Liver (tissue), 8 donors: ENCODE measurements at regions not wholly inside any gene's neighbourhood (a gene's known extent, or its start where the extent isn't known, plus 50 kb on each side); places are given as distances from the start of the nearest gene placed in this dataset.
"Not testable (repeated sequence)": the region's sequence is repeated elsewhere in the genome, so short reads cannot be mapped to it uniquely, and the experiment has no call there.

Experiments used
- DNase-seq: peaks from one replicate; pipeline ENCODE4 v3.0.0-alpha.2; 2017; ENCODE audit warnings: low spot score
- H3K27ac ChIP-seq, 2 donors: one replicate each; pipeline ENCODE4 v1.7.0; 2013; ENCODE audit warnings: inconsistent platforms in 2 of 2, low read length in 2 of 2, control low read depth in 1 of 2, low read depth in 1 of 2, mild to moderate bottlenecking in 1 of 2
- H3K27me3 ChIP-seq, 4 donors: one replicate each; pipeline versions ENCODE4 v1.6.1 to v1.7.0; 2013; ENCODE audit warnings: low read length in 3 of 4, inconsistent platforms in 1 of 4, mild to moderate bottlenecking in 1 of 4, moderate library complexity in 1 of 4; ENCODE audit not compliant: control insufficient read depth in 4 of 4, insufficient read depth in 4 of 4
- H3K36me3 ChIP-seq, 4 donors: one replicate each; pipeline versions ENCODE4 v1.6.1 to v1.7.0; 2013; ENCODE audit warnings: low read length in 3 of 4, mild to moderate bottlenecking in 3 of 4, low read depth in 1 of 4, moderate library complexity in 1 of 4; ENCODE audit not compliant: control insufficient read depth in 4 of 4, insufficient read depth in 3 of 4
- H3K4me1 ChIP-seq, 4 donors: one replicate each; pipeline versions ENCODE4 v1.6.1 to v1.7.0; 2013; ENCODE audit warnings: low read length in 3 of 4, mild to moderate bottlenecking in 3 of 4, moderate library complexity in 1 of 4; ENCODE audit not compliant: control insufficient read depth in 4 of 4, insufficient read depth in 4 of 4
- H3K4me3 ChIP-seq, 3 donors: one replicate each; pipeline versions ENCODE4 v1.6.1 to v1.7.0; 2013; ENCODE audit warnings: low read length in 3 of 3, control low read depth in 1 of 3, low read depth in 1 of 3, mild to moderate bottlenecking in 1 of 3
- H3K9ac ChIP-seq, 2 donors: one replicate each; pipeline ENCODE4 v1.7.0; 2013; ENCODE audit warnings: low read length in 2 of 2, mild to moderate bottlenecking in 2 of 2, moderate library complexity in 2 of 2, control low read depth in 1 of 2, low read depth in 1 of 2
- H3K9me3 ChIP-seq, 4 donors: one replicate each; pipeline versions ENCODE4 v1.6.1 to v1.7.0; 2013; ENCODE audit warnings: low read length in 3 of 4; ENCODE audit not compliant: control insufficient read depth in 4 of 4
- EGR1 ChIP-seq, 2 donors: IDR thresholded peaks; 2 replicates each; pipeline ENCODE4 v1.6.1; 2016 to 2018; ENCODE audit warnings: antibody characterized with exemption in 2 of 2, low read depth in 2 of 2
- GABPA ChIP-seq, 2 donors: IDR thresholded peaks in 1 of 2; conservative IDR thresholded peaks in 1 of 2; 2 replicates each; pipeline ENCODE4 v1.6.1; 2016; ENCODE audit warnings: antibody characterized with exemption in 2 of 2, mild to moderate bottlenecking in 1 of 2, moderate library complexity in 1 of 2
- HNF4A ChIP-seq, 2 donors: conservative IDR thresholded peaks; 2 replicates each; pipeline ENCODE4 v1.6.1; 2016; ENCODE audit warnings: antibody characterized with exemption in 2 of 2, mild to moderate bottlenecking in 2 of 2
- HNF4G ChIP-seq: IDR thresholded peaks from 2 replicates; pipeline ENCODE4 v1.6.1; 2016; ENCODE audit warnings: antibody characterized with exemption
- JUND ChIP-seq, 2 donors: IDR thresholded peaks; 2 replicates each; pipeline ENCODE4 v1.6.1; 2016; ENCODE audit warnings: antibody characterized with exemption in 2 of 2
- NR2F2 ChIP-seq: IDR thresholded peaks from 2 replicates; pipeline ENCODE4 v1.6.1; 2016; ENCODE audit warnings: antibody characterized with exemption
- RAD21 ChIP-seq, 2 donors: IDR thresholded peaks; 2 replicates each; pipeline ENCODE4 v1.6.1; 2016; ENCODE audit warnings: antibody characterized with exemption in 2 of 2, mild to moderate bottlenecking in 2 of 2
- SP1 ChIP-seq: IDR thresholded peaks from 2 replicates; pipeline ENCODE4 v1.6.1; 2018; ENCODE audit warnings: antibody characterized with exemption, mild to moderate bottlenecking
- TAF1 ChIP-seq: conservative IDR thresholded peaks from 2 replicates; pipeline ENCODE4 v1.6.1; 2016; ENCODE audit warnings: antibody characterized with exemption, mild to moderate bottlenecking
- YY1 ChIP-seq: IDR thresholded peaks from 2 replicates; pipeline ENCODE4 v1.6.1; 2016; ENCODE audit warnings: antibody characterized with exemption, mild to moderate bottlenecking
- WGBS: extraction: QIAGEN DNeasy Blood & Tissue Kit; methylation state at CpG from one replicate; pipeline ENCODE4 v1.1.7; 2013; 5-methylcytosine and 5-hydroxymethylcytosine counted together
- TF ChIP-seq, protein P1 (sequence below): IDR thresholded peaks from 2 replicates; pipeline ENCODE4 v1.6.1; 2016; ENCODE audit warnings: antibody characterized with exemption, mild to moderate bottlenecking
- TF ChIP-seq, protein P2 (sequence below): fragments of 150-350 bp; IDR thresholded peaks from 2 replicates; pipeline ENCODE4 v1.5.1; 2017; ENCODE audit warnings: improper control_type of control experiment, low read depth, low read length; ENCODE audit not compliant: missing input control
- TF ChIP-seq, protein P3 (sequence below): IDR thresholded peaks from 2 replicates; pipeline ENCODE4 v1.6.1; 2016; ENCODE audit warnings: antibody characterized with exemption
- donor health status: healthy.
- donor health status: healthy.
- donor health status: healthy.
- donor health status: healthy.
- donor health status: healthy.

DNA sequence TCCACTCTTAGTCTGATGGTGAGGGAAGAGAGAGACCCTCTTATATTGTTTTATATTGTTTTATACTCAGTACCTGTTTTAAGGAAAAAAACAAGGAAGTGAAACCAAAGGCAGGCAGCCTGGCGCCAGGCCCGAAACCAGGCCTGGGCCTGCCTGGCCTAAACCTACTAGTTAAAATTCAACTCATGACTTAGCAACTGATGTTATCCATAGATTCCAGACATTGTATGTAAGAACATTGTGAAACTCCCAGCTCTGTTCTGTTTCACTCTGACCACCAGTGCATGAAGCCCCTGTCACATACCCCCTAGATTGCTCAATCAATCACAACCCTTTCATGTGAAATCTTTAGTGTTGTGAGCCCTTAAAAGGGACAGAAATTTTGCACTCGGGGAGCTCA lies 1226.7 kb downstream of the ROBO2 start:
- 89% methylated on average over 3 of the region's 3 CpGs for WGBS
- DNase-seq, H3K9ac ChIP-seq, H3K27ac ChIP-seq, H3K9me3 ChIP-seq, H3K4me3 ChIP-seq, H3K4me1 ChIP-seq, H3K36me3 ChIP-seq, H3K27me3 ChIP-seq: not testable (repeated sequence)

DNA sequence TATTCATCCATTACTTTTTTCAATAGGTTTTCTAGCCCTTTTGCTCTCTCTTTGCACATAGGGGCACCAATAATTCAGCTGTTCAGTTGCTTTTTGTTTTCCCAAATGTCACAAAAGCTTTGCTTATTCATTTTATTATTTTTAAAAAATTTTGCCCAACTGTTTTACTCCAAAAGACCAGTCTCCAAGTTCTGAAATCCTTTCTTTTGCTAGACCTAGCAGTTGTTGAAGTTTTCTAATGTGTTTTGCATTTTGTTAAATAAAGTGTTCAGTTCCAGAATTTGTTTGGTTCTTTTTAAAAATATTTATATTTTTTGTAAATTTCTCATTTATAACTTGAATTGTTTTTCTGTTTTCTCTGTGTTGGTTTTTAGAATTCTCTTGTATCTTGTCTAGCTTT lies 1227.3 kb downstream of the ROBO2 start:
- H3K4me3 ChIP-seq, result no peak overlapping the region
- H3K4me1 ChIP-seq, result no peaks in the 10 kb centered on the region
- H3K9me3 ChIP-seq, result peaks cover 0 to 6% (median 2%) of the 10 kb centered on the region in 4 donors
- peaks cover 0 to 2% (median 0%) of the 10 kb centered on the region in 4 donors for H3K27me3 ChIP-seq
- TF ChIP-seq NR2F2 (no peak), EGR1 (IDR thresholded peaks at IDR 0.05; ENCODE audit: low read depth in 2 of 2) (no peak), JUND (IDR thresholded peaks at IDR 0.05) (no peak), HNF4G (no peak), SP1 (no peak)
- TF ChIP-seq, protein P1, sequence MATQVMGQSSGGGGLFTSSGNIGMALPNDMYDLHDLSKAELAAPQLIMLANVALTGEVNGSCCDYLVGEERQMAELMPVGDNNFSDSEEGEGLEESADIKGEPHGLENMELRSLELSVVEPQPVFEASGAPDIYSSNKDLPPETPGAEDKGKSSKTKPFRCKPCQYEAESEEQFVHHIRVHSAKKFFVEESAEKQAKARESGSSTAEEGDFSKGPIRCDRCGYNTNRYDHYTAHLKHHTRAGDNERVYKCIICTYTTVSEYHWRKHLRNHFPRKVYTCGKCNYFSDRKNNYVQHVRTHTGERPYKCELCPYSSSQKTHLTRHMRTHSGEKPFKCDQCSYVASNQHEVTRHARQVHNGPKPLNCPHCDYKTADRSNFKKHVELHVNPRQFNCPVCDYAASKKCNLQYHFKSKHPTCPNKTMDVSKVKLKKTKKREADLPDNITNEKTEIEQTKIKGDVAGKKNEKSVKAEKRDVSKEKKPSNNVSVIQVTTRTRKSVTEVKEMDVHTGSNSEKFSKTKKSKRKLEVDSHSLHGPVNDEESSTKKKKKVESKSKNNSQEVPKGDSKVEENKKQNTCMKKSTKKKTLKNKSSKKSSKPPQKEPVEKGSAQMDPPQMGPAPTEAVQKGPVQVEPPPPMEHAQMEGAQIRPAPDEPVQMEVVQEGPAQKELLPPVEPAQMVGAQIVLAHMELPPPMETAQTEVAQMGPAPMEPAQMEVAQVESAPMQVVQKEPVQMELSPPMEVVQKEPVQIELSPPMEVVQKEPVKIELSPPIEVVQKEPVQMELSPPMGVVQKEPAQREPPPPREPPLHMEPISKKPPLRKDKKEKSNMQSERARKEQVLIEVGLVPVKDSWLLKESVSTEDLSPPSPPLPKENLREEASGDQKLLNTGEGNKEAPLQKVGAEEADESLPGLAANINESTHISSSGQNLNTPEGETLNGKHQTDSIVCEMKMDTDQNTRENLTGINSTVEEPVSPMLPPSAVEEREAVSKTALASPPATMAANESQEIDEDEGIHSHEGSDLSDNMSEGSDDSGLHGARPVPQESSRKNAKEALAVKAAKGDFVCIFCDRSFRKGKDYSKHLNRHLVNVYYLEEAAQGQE, result no peak
- TF ChIP-seq, protein P2, sequence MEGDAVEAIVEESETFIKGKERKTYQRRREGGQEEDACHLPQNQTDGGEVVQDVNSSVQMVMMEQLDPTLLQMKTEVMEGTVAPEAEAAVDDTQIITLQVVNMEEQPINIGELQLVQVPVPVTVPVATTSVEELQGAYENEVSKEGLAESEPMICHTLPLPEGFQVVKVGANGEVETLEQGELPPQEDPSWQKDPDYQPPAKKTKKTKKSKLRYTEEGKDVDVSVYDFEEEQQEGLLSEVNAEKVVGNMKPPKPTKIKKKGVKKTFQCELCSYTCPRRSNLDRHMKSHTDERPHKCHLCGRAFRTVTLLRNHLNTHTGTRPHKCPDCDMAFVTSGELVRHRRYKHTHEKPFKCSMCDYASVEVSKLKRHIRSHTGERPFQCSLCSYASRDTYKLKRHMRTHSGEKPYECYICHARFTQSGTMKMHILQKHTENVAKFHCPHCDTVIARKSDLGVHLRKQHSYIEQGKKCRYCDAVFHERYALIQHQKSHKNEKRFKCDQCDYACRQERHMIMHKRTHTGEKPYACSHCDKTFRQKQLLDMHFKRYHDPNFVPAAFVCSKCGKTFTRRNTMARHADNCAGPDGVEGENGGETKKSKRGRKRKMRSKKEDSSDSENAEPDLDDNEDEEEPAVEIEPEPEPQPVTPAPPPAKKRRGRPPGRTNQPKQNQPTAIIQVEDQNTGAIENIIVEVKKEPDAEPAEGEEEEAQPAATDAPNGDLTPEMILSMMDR, result no peak
- H3K36me3 ChIP-seq, result no peaks in the 10 kb centered on the region
- no peak overlapping the region for H3K27ac ChIP-seq
- H3K9ac ChIP-seq, result no peak overlapping the region
- no peak for DNase-seq

DNA sequence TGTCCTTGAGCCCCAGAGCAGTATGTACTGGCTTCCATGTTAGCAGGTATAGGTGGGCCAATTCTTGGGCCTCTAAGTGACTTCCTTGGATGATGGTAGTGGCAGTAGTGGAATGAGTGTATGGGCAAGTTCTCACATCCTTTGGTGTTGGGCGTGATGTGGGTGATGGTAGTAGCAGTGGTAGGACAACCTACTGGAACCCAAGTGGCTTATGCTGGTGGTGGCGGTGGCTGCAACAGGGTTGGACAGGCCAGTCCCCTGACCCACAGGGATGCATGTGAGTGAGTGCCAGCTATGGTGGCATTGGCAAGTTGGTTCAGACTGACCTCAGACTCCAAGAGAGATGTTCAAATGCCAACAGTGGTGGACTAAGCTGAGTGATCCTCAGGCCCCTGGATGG lies 1228.2 kb downstream of the ROBO2 start:
- H3K27ac ChIP-seq, result no peak overlapping the region
- H3K9ac ChIP-seq, result no peak overlapping the region
- no peaks in the 10 kb centered on the region for H3K36me3 ChIP-seq
- H3K4me1 ChIP-seq, result no peaks in the 10 kb centered on the region
- DNase-seq, result no peak
- WGBS, result 91% methylated on average over 2 of the region's 2 CpGs
- peaks cover 0 to 2% (median 0%) of the 10 kb centered on the region in 4 donors for H3K27me3 ChIP-seq
- peaks cover 0 to 6% (median 2%) of the 10 kb centered on the region in 4 donors for H3K9me3 ChIP-seq
- H3K4me3 ChIP-seq, result no peak overlapping the region
- no peak for TF ChIP-seq HNF4G
- no peak for TF ChIP-seq EGR1 (IDR thresholded peaks at IDR 0.05; ENCODE audit: low read depth in 2 of 2)
- no peak for TF ChIP-seq SP1
- no peak for TF ChIP-seq RAD21 (IDR thresholded peaks at IDR 0.05)
- TF ChIP-seq YY1, result no peak
- TF ChIP-seq GABPA (IDR thresholded peaks at IDR 0.05 in 1 of 2, conservative IDR thresholded peaks at IDR 0.05 in 1 of 2), result no peak
- TF ChIP-seq, protein P1, result no peak
- TF ChIP-seq JUND (IDR thresholded peaks at IDR 0.05), result no peak
- no peak for TF ChIP-seq HNF4A (conservative IDR thresholded peaks at IDR 0.05)
- TF ChIP-seq, protein P3, sequence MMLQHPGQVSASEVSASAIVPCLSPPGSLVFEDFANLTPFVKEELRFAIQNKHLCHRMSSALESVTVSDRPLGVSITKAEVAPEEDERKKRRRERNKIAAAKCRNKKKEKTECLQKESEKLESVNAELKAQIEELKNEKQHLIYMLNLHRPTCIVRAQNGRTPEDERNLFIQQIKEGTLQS, result no peak
- TF ChIP-seq, protein P2, result no peak
- TF ChIP-seq TAF1, result no peak
